ENCODE measurements at regions not wholly inside any gene's neighbourhood (a gene's known extent, or its start where the extent isn't known, plus 50 kb on each side); places are given as distances from the start of the nearest gene placed in this dataset.

GRCh38 chr6:92559003-92559402 lies 860.4 kb downstream of the EPHA7 start:
- TF ChIP-seq EZH2 (optimal IDR thresholded peaks at IDR 0.05; ENCODE audit: low read depth, low read length): no peak
- no peak for TF ChIP-seq EZH2phosphoT487 (IDR thresholded peaks at IDR 0.05; ENCODE audit: low read length)
- TF ChIP-seq CTCF (IDR thresholded peaks at IDR 0.05; ENCODE audit: low read length): no peak
- DNase-seq: peak; percentile 19
- no peak overlapping the region for H2AFZ ChIP-seq (ENCODE audit: low read length)

GRCh38 chr6:92550501-92550900 lies 868.9 kb downstream of the EPHA7 start:
- H3K79me2 ChIP-seq (ENCODE audit: low read length): no peaks in the 10 kb centered on the region
- H3K9ac ChIP-seq (ENCODE audit: low read length): no peak overlapping the region
- no peak overlapping the region for H3K4me2 ChIP-seq (ENCODE audit: low read depth, low read length)
- no peak for TF ChIP-seq EZH2 (optimal IDR thresholded peaks at IDR 0.05; ENCODE audit: low read depth, low read length)
- no peak for TF ChIP-seq CTCF (IDR thresholded peaks at IDR 0.05; ENCODE audit: low read length)
- no peak for TF ChIP-seq EZH2phosphoT487 (IDR thresholded peaks at IDR 0.05; ENCODE audit: low read length)
- no peaks in the 10 kb centered on the region for H3K36me3 ChIP-seq (replicated peaks; ENCODE audit: insufficient read depth, low read length)
- H3K9me3 ChIP-seq (replicated peaks; ENCODE audit: insufficient read depth, low read length): no peaks in the 10 kb centered on the region
- H3K4me3 ChIP-seq (ENCODE audit: low read length): no peak overlapping the region
- DNase-seq: no peak
- no peaks in the 10 kb centered on the region for H3K9me2 ChIP-seq (replicated peaks; ENCODE audit: insufficient read depth, low read length)
- H3K27ac ChIP-seq (ENCODE audit: low read length): no peak overlapping the region
- H3K4me1 ChIP-seq (ENCODE audit: low read length): no peaks in the 10 kb centered on the region
- H2AFZ ChIP-seq (ENCODE audit: low read length): no peak overlapping the region
- H3F3A ChIP-seq (ENCODE audit: insufficient read depth, low read length): no peaks in the 10 kb centered on the region
- H3K27me3 ChIP-seq (replicated peaks; ENCODE audit: insufficient read depth, low read length): no peaks in the 10 kb centered on the region
- no peaks in the 10 kb centered on the region for H4K20me1 ChIP-seq (ENCODE audit: insufficient read depth, low read length)

More at GRCh38 chr6:92559003-92559402, 860.4 kb downstream of the EPHA7 start:
- H3K9me2 ChIP-seq (replicated peaks; ENCODE audit: insufficient read depth, low read length): no peaks in the 10 kb centered on the region
- H3K36me3 ChIP-seq (replicated peaks; ENCODE audit: insufficient read depth, low read length): no peaks in the 10 kb centered on the region
- 0 out of 2 replicates have a peak, but pooled peaks cover 4% of the 10 kb centered on the region for H3K4me1 ChIP-seq (ENCODE audit: low read length)
- H3K9ac ChIP-seq (ENCODE audit: low read length): no peak overlapping the region
- no peaks in the 10 kb centered on the region for H3K27me3 ChIP-seq (replicated peaks; ENCODE audit: insufficient read depth, low read length)
- no peak overlapping the region for H3K27ac ChIP-seq (ENCODE audit: low read length)
- no peak overlapping the region for H3K4me3 ChIP-seq (ENCODE audit: low read length)
- no peaks in the 10 kb centered on the region for H3K9me3 ChIP-seq (replicated peaks; ENCODE audit: insufficient read depth, low read length)
- no peaks in the 10 kb centered on the region for H3K79me2 ChIP-seq (ENCODE audit: low read length)
- no peaks in the 10 kb centered on the region for H4K20me1 ChIP-seq (ENCODE audit: insufficient read depth, low read length)
- no peak overlapping the region for H3K4me2 ChIP-seq (ENCODE audit: low read depth, low read length)
- no peaks in the 10 kb centered on the region for H3F3A ChIP-seq (ENCODE audit: insufficient read depth, low read length)

- H3K4me2 ChIP-seq (ENCODE audit: low read depth, low read length): no peak overlapping the region
- no peak overlapping the region for H3K27ac ChIP-seq (ENCODE audit: low read length)
- no peak for DNase-seq
- no peaks in the 10 kb centered on the region for H3K9me2 ChIP-seq (replicated peaks; ENCODE audit: insufficient read depth, low read length)
- H3K9me3 ChIP-seq (replicated peaks; ENCODE audit: insufficient read depth, low read length): no peaks in the 10 kb centered on the region
- H3K36me3 ChIP-seq (replicated peaks; ENCODE audit: insufficient read depth, low read length): no peaks in the 10 kb centered on the region
- no peak overlapping the region for H3K4me3 ChIP-seq (ENCODE audit: low read length)
- H3K27me3 ChIP-seq (replicated peaks; ENCODE audit: insufficient read depth, low read length): no peaks in the 10 kb centered on the region
- no peaks in the 10 kb centered on the region for H3F3A ChIP-seq (ENCODE audit: insufficient read depth, low read length)
- TF ChIP-seq CTCF (IDR thresholded peaks at IDR 0.05; ENCODE audit: low read length) (no peak), EZH2 (optimal IDR thresholded peaks at IDR 0.05; ENCODE audit: low read depth, low read length) (no peak), EZH2phosphoT487 (IDR thresholded peaks at IDR 0.05; ENCODE audit: low read length) (no peak)
- H3K79me2 ChIP-seq (ENCODE audit: low read length): no peaks in the 10 kb centered on the region
- no peak overlapping the region for H2AFZ ChIP-seq (ENCODE audit: low read length)
- no peaks in the 10 kb centered on the region for H3K4me1 ChIP-seq (ENCODE audit: low read length)
- H4K20me1 ChIP-seq (ENCODE audit: insufficient read depth, low read length): no peaks in the 10 kb centered on the region
- H3K9ac ChIP-seq (ENCODE audit: low read length): no peak overlapping the region
Observed at GRCh38 chr6:92545861-92546260, 873.5 kb downstream of the EPHA7 start.

Measured in MM.1S (cell line).